K562 (cell line): ENCODE measurements at regions not wholly inside any gene's neighbourhood (a gene's known extent, or its start where the extent isn't known, plus 50 kb on each side); places are given as distances from the start of the nearest gene placed in this dataset.

Source experiments
- CTCF ChIP-seq, 3 experiments: IDR thresholded peaks in 2 of 3; conservative IDR thresholded peaks in 1 of 3; 2 replicates each; pipeline ENCODE4 v1.5.1; 2011 to 2012; ENCODE audit warnings: low read length in 3 of 3, mild to moderate bottlenecking in 3 of 3, control low read depth in 2 of 3, improper control_type of control experiment in 1 of 3, inconsistent platforms in 1 of 3, low read depth in 1 of 3, mixed read lengths in 1 of 3, moderate library complexity in 1 of 3; ENCODE audit not compliant: insufficient read depth in 2 of 3
- FOXK1 ChIP-seq: sonication (generic); formaldehyde crosslinking; IDR thresholded peaks from 2 replicates; pipeline ENCODE4 v1.8.0; 2022; ENCODE audit warnings: missing genetic modification reagents, mild to moderate bottlenecking, borderline replicate concordance
- MTF1 ChIP-seq: fragments of 250-450 bp; sonication (Bioruptor Pico); IDR thresholded peaks from 2 replicates; pipeline ENCODE4 v1.9.0; 2021; ENCODE audit warnings: moderate library complexity, mild to moderate bottlenecking, inconsistent platforms, borderline replicate concordance
- POLR2AphosphoS5 ChIP-seq: IDR thresholded peaks from 2 replicates; pipeline ENCODE4 v1.6.1; 2011; ENCODE audit warnings: mild to moderate bottlenecking, low read depth, low read length, moderate library complexity; ENCODE audit not compliant: control insufficient read depth, insufficient read depth
- TEAD2 ChIP-seq: fragments of 450-650 bp; IDR thresholded peaks from 2 replicates; pipeline ENCODE4 v1.6.1; 2016; ENCODE audit warnings: missing genetic modification characterization, control low read depth, missing compliant biosample characterization
- ZBTB8A ChIP-seq: fragments of 450-650 bp; IDR thresholded peaks from 2 replicates; pipeline ENCODE4 v1.6.1; 2018; ENCODE audit warnings: mild to moderate bottlenecking, moderate library complexity; ENCODE audit not compliant: partially characterized antibody

GRCh38 chr3:146823622-146824021 lies 218.5 kb upstream of the PLSCR5 start:
- TF ChIP-seq FOXK1 (no peak), POLR2AphosphoS5 (no peak), MTF1 (CRISPR knock-in tag) (no peak), ZBTB8A (no peak), CTCF (IDR thresholded peaks at IDR 0.05 in 2 of 3, conservative IDR thresholded peaks at IDR 0.05 in 1 of 3; ENCODE audit: insufficient read depth in 2 of 3, low read depth in 1 of 3, low read length in 3 of 3) (no peak), TEAD2 (tag) (no peak)
